Ectodermal cell (in vitro differentiated cells): ENCODE measurements at regions not wholly inside any gene's neighbourhood (a gene's known extent, or its start where the extent isn't known, plus 50 kb on each side); places are given as distances from the start of the nearest gene placed in this dataset.

Experiments
- H3K27ac ChIP-seq: 2 replicates; pipeline ENCODE4 v1.7.0; 2013; ENCODE audit warnings: mild to moderate bottlenecking, low read depth, low read length; ENCODE audit not compliant: insufficient read depth, poor library complexity, severe bottlenecking
- H3K27me3 ChIP-seq: 2 replicates; pipeline ENCODE4 v1.7.0; 2013; ENCODE audit warnings: mild to moderate bottlenecking, low read length; ENCODE audit not compliant: insufficient read depth, control insufficient read depth, poor library complexity, severe bottlenecking
- H3K36me3 ChIP-seq: one replicate; pipeline ENCODE4 v1.7.0; 2013; ENCODE audit warnings: low read length; ENCODE audit not compliant: control insufficient read depth, insufficient read depth
- H3K4me1 ChIP-seq: one replicate; pipeline ENCODE4 v1.7.0; 2013; ENCODE audit warnings: low read length; ENCODE audit not compliant: control insufficient read depth, insufficient read depth
- H3K4me3 ChIP-seq: 2 replicates; pipeline ENCODE4 v1.7.0; 2013; ENCODE audit warnings: low read depth, low read length, control low read depth; ENCODE audit not compliant: insufficient read depth
- H3K9me3 ChIP-seq: 2 replicates; pipeline ENCODE4 v1.7.0; 2013; ENCODE audit warnings: mild to moderate bottlenecking, low read length, moderate library complexity; ENCODE audit not compliant: control insufficient read depth
- WGBS, 2 experiments: methylation state at CpG; one replicate each; pipeline ENCODE4 v1.1.7; 2013; ENCODE audit warnings: missing lambda C conversion rate in 2 of 2; 5-methylcytosine and 5-hydroxymethylcytosine counted together

DNA sequence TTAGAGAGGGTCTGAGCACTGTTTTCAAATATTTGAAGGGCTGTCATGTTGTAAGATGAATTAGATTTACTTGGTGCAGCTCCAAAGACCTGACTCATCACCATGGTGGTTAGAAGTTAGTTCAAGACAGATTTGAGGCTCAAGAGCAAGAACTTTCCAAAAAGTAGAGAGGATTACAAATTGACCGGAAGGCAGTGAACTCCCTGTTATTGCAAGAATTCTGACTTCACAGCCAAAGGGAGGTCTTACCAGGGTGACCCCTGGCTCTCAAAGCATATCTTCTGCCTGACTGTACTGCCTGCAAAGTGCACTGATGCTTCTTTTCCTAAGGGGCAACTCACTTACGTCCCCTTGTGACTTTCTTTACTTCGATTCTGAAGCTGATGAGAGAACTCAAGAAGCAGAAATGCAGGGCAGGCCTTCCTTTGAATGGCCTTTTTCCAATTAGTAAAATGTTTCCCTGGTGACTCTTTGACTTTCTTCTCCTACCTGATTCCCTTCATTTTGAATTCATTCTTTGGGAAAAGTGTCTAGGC, 86.4 kb downstream of the NAV1 start:
- no peak overlapping the region for H3K27ac ChIP-seq
- H3K27me3 ChIP-seq: no peaks in the 10 kb centered on the region
- H3K36me3 ChIP-seq: no peaks in the 10 kb centered on the region
- H3K9me3 ChIP-seq: no peaks in the 10 kb centered on the region
- peaks cover 16% of the 10 kb centered on the region for H3K4me1 ChIP-seq
- H3K4me3 ChIP-seq: no peak overlapping the region
- 88% methylated on average over 3 of the region's 3 CpGs for WGBS, 2 experiments

- no peaks in the 10 kb centered on the region for H3K27me3 ChIP-seq
- H3K27ac ChIP-seq: no peak overlapping the region
- H3K4me3 ChIP-seq: no peak overlapping the region
- no peaks in the 10 kb centered on the region for H3K9me3 ChIP-seq
- H3K4me1 ChIP-seq: peaks cover 16% of the 10 kb centered on the region
- 95 to 97% methylated on average over 3 of the region's 3 CpGs for WGBS, 2 experiments
- H3K36me3 ChIP-seq: no peaks in the 10 kb centered on the region
Observed at GRCh38 chr1:201625851-201626251, 86.9 kb downstream of the NAV1 start.

DNA sequence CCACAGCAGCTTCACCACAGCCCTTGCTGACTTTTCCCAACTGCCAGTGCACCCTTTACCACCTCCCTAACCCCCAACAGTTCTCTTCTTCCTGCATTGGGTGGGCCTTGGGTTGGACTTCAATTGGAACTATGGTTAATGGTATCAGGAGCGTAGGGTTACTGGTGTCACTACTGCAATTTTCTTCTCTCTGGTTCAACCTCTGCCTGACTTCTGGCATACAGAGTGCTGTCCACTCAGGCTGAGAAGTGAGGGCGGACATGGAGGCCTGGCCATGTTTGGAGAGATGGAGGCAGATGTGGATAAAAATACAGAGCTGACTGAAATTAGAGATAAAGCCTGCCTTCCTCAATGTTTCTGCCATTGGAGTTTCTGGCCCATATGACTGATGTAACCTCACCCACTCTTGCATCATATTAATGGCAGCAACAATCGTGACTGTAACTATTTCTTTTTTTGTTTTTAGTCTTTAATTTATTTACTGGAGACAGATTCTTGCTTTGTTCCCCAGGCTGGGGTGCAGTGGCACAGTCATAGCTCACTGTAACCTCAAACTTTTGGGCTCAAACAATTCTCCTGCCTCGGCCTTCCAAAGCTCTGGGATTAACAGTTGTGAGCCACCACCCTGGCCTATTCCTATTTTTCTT, 87.8 kb downstream of the NAV1 start:
- Histone ChIP-seq H3K36me3 (no peaks in the 10 kb centered on the region), H3K4me1 (peaks cover 16% of the 10 kb centered on the region)

GRCh38 chr1:201628490-201628889, 89.6 kb downstream of the NAV1 start:
- WGBS, 2 experiments: 34 to 37% methylated on average over 6 of the region's 6 CpGs
- no peak overlapping the region for H3K27ac ChIP-seq

More for the DNA sequence above, 87.8 kb downstream of the NAV1 start:
- no peaks in the 10 kb centered on the region for H3K9me3 ChIP-seq
- 94% methylated on average over 3 to 4 of the region's 4 CpGs for WGBS, 2 experiments
- no peak overlapping the region for H3K4me3 ChIP-seq
- H3K27ac ChIP-seq: no peak overlapping the region
- no peaks in the 10 kb centered on the region for H3K27me3 ChIP-seq

GRCh38 chr1:201630582-201630981, 91.7 kb downstream of the NAV1 start:
- Histone ChIP-seq H3K4me3 (no peak overlapping the region), H3K36me3 (no peaks in the 10 kb centered on the region), H3K27me3 (peaks cover 25% of the 10 kb centered on the region), H3K4me1 (peaks cover 23% of the 10 kb centered on the region), H3K27ac (no peak overlapping the region), H3K9me3 (no peaks in the 10 kb centered on the region)
- 89 to 90% methylated on average over 6 of the region's 6 CpGs for WGBS, 2 experiments

More at GRCh38 chr1:201628490-201628889, 89.6 kb downstream of the NAV1 start:
- no peaks in the 10 kb centered on the region for H3K9me3 ChIP-seq
- peaks cover 13% of the 10 kb centered on the region for H3K27me3 ChIP-seq
- no peak overlapping the region for H3K4me3 ChIP-seq
- peaks cover 16% of the 10 kb centered on the region for H3K4me1 ChIP-seq
- H3K36me3 ChIP-seq: no peaks in the 10 kb centered on the region

DNA sequence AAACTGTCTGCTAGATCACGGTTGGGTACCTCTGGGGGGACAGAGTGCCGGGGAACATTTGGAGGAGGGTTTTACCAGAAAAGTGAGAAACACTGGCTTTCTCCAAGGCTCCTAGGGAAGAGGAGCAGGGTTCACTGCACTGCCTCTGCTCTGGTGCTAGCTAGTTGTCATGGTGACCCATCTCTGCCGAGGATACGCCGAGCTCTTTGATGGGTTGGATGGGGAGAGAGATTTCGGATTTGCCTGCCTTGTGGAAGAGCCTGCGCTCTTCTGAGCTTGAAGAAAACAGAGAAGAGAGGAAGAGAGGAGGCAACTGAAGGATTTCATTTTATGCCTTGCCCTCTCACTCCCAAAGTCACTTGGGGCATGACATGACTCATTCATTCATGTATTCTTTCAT, 92.1 kb downstream of the NAV1 start:
- Histone ChIP-seq H3K27me3 (peaks cover 29% of the 10 kb centered on the region), H3K36me3 (no peaks in the 10 kb centered on the region), H3K9me3 (no peaks in the 10 kb centered on the region), H3K4me1 (peaks cover 26% of the 10 kb centered on the region), H3K4me3 (no peak overlapping the region), H3K27ac (no peak overlapping the region)
- 89 to 90% methylated on average over 7 of the region's 7 CpGs for WGBS, 2 experiments

- 88 to 95% methylated on average over 5 of the region's 5 CpGs for WGBS, 2 experiments
- Histone ChIP-seq H3K27me3 (peaks cover 31% of the 10 kb centered on the region), H3K4me1 (peaks cover 34% of the 10 kb centered on the region), H3K4me3 (no peak overlapping the region), H3K36me3 (no peaks in the 10 kb centered on the region), H3K27ac (no peak overlapping the region), H3K9me3 (no peaks in the 10 kb centered on the region)
Observed at GRCh38 chr1:201632364-201632952, 93.5 kb downstream of the NAV1 start.

GRCh38 chr1:201633297-201633696, 94.4 kb downstream of the NAV1 start:
- Histone ChIP-seq H3K27ac (no peak overlapping the region), H3K4me3 (no peak overlapping the region), H3K9me3 (no peaks in the 10 kb centered on the region), H3K36me3 (no peaks in the 10 kb centered on the region), H3K27me3 (peaks cover 38% of the 10 kb centered on the region), H3K4me1 (peaks cover 26% of the 10 kb centered on the region)
- 94 to 98% methylated on average over 2 of the region's 2 CpGs for WGBS, 2 experiments

GRCh38 chr1:201633811-201634210, 94.9 kb downstream of the NAV1 start:
- Histone ChIP-seq H3K36me3 (no peaks in the 10 kb centered on the region), H3K4me3 (no peak overlapping the region), H3K4me1 (peaks cover 21% of the 10 kb centered on the region), H3K27ac (no peak overlapping the region), H3K9me3 (no peaks in the 10 kb centered on the region), H3K27me3 (peaks cover 43% of the 10 kb centered on the region)
- 60 to 66% methylated on average over 5 of the region's 5 CpGs for WGBS, 2 experiments

- no peak overlapping the region for H3K27ac ChIP-seq
- H3K9me3 ChIP-seq: no peaks in the 10 kb centered on the region
- H3K4me1 ChIP-seq: peaks cover 19% of the 10 kb centered on the region
- H3K27me3 ChIP-seq: peaks cover 43% of the 10 kb centered on the region
- WGBS, 2 experiments: 88 to 96% methylated on average over 2 of the region's 2 CpGs
- H3K36me3 ChIP-seq: no peaks in the 10 kb centered on the region
- no peak overlapping the region for H3K4me3 ChIP-seq
Observed at GRCh38 chr1:201634261-201634660, 95.3 kb downstream of the NAV1 start.
